ENCODE measurements at regions not wholly inside any gene's neighbourhood (a gene's known extent, or its start where the extent isn't known, plus 50 kb on each side); places are given as distances from the start of the nearest gene placed in this dataset.

DNA sequence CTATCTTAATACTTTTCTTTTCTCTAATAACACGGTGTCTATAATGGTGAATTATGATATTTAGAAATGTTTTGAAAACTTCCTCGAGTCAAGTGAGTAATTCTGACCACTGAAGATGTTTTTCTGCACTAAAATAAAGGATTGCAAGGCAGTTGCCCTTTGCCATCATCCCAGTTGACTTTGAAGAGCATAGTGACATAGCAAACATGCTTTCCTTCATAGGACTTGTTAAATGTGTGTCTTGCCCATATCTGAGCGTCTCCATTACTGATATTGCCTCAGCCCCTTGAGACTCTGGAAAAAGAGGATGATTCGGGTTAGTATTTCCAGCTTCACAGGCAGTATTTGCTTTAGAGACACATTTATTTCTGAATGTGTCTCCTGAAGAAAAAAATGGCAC, 125.2 kb upstream of the MCHR2 start:
- ChIA-PET POLR2A (ENCODE audit: low non-redundant PET) (no interaction called here), CTCF (no interaction called here)
- intact Hi-C loops (cut with micrococcal nuclease; ENCODE audit: unreplicated experiment): loop anchor here (5.0 to 10.0 kb wide), 3 partner anchors 456 to 603 kb away; no protein-coding TSS in a partner anchor
- H3K4me1 ChIP-seq (ENCODE audit: insufficient read depth, low read length, poor library complexity, severe bottlenecking): no peaks in the 10 kb centered on the region
- H3K36me3 ChIP-seq (ENCODE audit: insufficient read depth, low read length, poor library complexity, severe bottlenecking): no peaks in the 10 kb centered on the region
- BruUV-seq (replicated peaks): no TSS peak
- no peak for DNase-seq (ENCODE audit: low spot score)
- no peak for TF ChIP-seq CTCF (conservative IDR thresholded peaks at IDR 0.05; ENCODE audit: low read depth, low read length)
- H3K27me3 ChIP-seq (replicated peaks; ENCODE audit: insufficient read depth, low read depth, low read length, poor library complexity): no peaks in the 10 kb centered on the region
- no peak overlapping the region for H3K27ac ChIP-seq (ENCODE audit: low read depth, low read length, poor library complexity, severe bottlenecking)
- H3K9me3 ChIP-seq (ENCODE audit: low read depth, low read length, poor library complexity, severe bottlenecking): no peaks in the 10 kb centered on the region
- no peak overlapping the region for H3K4me3 ChIP-seq (ENCODE audit: low read depth, low read length, poor library complexity, severe bottlenecking)

DNA sequence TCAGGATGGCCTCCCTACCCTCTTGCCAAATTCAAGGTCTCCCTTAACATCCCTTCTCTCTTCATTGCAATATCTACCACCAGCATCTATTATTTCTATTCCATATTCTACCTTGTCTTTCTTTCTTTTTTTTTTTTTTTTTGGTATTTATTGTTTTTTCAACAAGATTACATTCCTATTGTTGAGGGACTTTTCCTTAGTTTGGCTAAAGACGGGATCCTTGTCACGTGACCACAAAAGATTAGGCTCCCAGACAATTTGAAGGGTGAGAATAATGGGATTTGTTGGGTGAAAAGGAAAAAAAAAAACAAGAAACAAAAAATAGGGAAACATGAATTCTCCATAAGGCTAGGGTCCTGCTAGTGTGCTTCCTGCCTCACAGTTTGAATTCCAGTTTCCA, 124.3 kb upstream of the MCHR2 start:
- H3K4me3 ChIP-seq (ENCODE audit: low read depth, low read length, poor library complexity, severe bottlenecking): no peak overlapping the region
- no peaks in the 10 kb centered on the region for H3K27me3 ChIP-seq (replicated peaks; ENCODE audit: insufficient read depth, low read depth, low read length, poor library complexity)
- CTCF ChIA-PET: no interaction called here
- no TSS peak for BruUV-seq (replicated peaks)
- H3K9me3 ChIP-seq (ENCODE audit: low read depth, low read length, poor library complexity, severe bottlenecking): no peaks in the 10 kb centered on the region
- DNase-seq (ENCODE audit: low spot score): no peak
- intact Hi-C loops (cut with micrococcal nuclease; ENCODE audit: unreplicated experiment): loop anchor here (5.0 to 10.0 kb wide), 3 partner anchors 456 to 604 kb away; no protein-coding TSS in a partner anchor
- no peaks in the 10 kb centered on the region for H3K36me3 ChIP-seq (ENCODE audit: insufficient read depth, low read length, poor library complexity, severe bottlenecking)
- TF ChIP-seq EZH2 (IDR thresholded peaks at IDR 0.05; ENCODE audit: borderline replicate concordance, low read depth, low read length, poor library complexity, severe bottlenecking) (no peak), CTCF (conservative IDR thresholded peaks at IDR 0.05; ENCODE audit: low read depth, low read length) (no peak)
- POLR2A ChIA-PET (ENCODE audit: low non-redundant PET): no interaction called here
- H3K27ac ChIP-seq (ENCODE audit: low read depth, low read length, poor library complexity, severe bottlenecking): no peak overlapping the region
- H3K4me1 ChIP-seq (ENCODE audit: insufficient read depth, low read length, poor library complexity, severe bottlenecking): no peaks in the 10 kb centered on the region

- no peak for DNase-seq (ENCODE audit: low spot score)
- CTCF ChIA-PET: no interaction called here
- POLR2A ChIA-PET (ENCODE audit: low non-redundant PET): no interaction called here
- no peaks in the 10 kb centered on the region for H3K36me3 ChIP-seq (ENCODE audit: insufficient read depth, low read length, poor library complexity, severe bottlenecking)
- no peak overlapping the region for H3K27ac ChIP-seq (ENCODE audit: low read depth, low read length, poor library complexity, severe bottlenecking)
- no peaks in the 10 kb centered on the region for H3K9me3 ChIP-seq (ENCODE audit: low read depth, low read length, poor library complexity, severe bottlenecking)
- no peak overlapping the region for H3K4me3 ChIP-seq (ENCODE audit: low read depth, low read length, poor library complexity, severe bottlenecking)
- no peaks in the 10 kb centered on the region for H3K4me1 ChIP-seq (ENCODE audit: insufficient read depth, low read length, poor library complexity, severe bottlenecking)
- intact Hi-C loops (cut with micrococcal nuclease; ENCODE audit: unreplicated experiment): loop anchor here (2.0 to 10.0 kb wide), 4 partner anchors 361 to 605 kb away; no protein-coding TSS in a partner anchor
- no peaks in the 10 kb centered on the region for H3K27me3 ChIP-seq (replicated peaks; ENCODE audit: insufficient read depth, low read depth, low read length, poor library complexity)
- BruUV-seq (replicated peaks): no TSS peak
- no peak for TF ChIP-seq CTCF (conservative IDR thresholded peaks at IDR 0.05; ENCODE audit: low read depth, low read length)
- TF ChIP-seq EZH2 (IDR thresholded peaks at IDR 0.05; ENCODE audit: borderline replicate concordance, low read depth, low read length, poor library complexity, severe bottlenecking): no peak
Measured at GRCh38 chr6:100117680-100118079, 123.7 kb upstream of the MCHR2 start.

Measured in A673 (cell line).